ENCODE measurements at regions not wholly inside any gene's neighbourhood (a gene's known extent, or its start where the extent isn't known, plus 50 kb on each side); places are given as distances from the start of the nearest gene placed in this dataset.

- no peak for TF ChIP-seq CTCF (IDR thresholded peaks at IDR 0.05)
- TF ChIP-seq POLR2A (IDR thresholded peaks at IDR 0.05), result no peak
Observed at GRCh38 chr5:4643190-4643589, 496.9 kb upstream of the ADAMTS16 start.
